ENCODE measurements at regions not wholly inside any gene's neighbourhood (a gene's known extent, or its start where the extent isn't known, plus 50 kb on each side); places are given as distances from the start of the nearest gene placed in this dataset.
"Not testable (repeated sequence)": the region's sequence is repeated elsewhere in the genome, so short reads cannot be mapped to it uniquely, and the experiment has no call there.

DNA sequence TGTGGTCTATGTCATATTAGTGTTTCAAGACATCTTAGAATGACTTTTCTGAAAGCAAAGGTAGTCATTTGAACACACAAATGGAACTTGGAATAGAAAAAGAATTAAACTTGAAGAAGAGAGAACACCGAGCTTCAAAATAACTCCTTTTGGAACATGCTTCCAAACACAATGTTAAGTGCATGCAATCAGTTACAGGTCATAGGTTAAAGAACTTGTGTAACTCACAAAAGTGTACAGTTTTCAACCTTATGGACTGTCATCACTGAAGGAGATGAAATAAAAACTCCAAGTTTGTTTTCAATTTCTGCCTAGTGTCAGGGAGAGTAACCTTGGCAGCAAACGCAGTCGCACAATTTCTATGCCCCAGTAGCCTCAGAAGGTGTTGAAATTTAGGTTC is 192.9 kb upstream of the NECTIN3 start:
- no peak for DNase-seq (ENCODE audit: low read depth in 2 of 2)

DNA sequence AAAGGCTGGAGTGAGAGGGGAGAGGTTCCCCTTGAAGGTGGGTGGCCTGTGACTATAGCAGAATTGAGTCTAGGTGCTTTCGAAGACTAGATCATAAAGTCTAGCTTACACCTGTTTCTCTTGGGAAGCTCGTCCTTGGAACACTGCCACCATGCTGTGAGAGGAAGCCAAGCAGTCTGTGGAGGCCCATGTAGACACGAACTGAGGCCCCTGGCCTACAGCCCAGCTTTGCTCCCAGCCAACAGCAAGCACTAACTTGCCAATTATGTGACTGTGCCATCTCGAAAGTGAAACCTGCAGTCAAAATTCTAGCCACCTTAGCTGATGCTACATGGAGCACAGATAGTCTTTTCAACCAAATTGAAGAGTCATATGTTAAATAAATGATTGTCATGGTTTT is 190.5 kb upstream of the NECTIN3 start:
- no peak for DNase-seq (ENCODE audit: low read depth in 2 of 2)

DNA sequence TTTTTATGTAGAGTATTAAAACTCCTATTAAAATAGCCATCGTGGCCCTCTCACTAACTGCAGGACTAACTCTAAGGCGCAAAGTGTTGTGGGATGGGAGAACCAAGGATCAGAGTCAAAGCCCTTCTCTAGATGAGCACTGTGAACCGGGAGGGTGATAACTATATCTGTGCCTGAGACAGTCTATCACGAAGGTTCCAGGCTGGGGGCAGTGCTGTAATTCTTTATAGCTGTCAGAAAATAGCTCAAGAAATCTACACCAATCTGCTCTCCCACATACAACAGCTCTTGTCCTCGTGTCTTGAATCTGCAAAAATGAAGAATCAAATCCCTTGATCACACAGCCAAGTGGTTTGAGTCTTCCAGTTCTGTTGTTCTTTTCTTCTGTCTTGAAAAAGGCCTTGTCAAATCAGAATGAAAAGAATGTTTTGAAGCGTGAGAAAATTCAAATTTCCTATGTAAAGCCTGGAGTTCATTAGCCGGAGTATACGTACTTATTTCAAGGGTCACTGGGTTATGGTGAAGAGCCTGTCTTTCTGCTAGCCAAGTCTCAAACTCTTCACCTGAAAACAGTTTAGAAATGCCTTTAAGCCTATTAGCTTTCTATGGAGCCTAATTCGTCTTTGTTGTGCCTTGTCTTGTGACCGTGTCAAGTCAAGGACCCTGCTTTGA is 185.3 kb upstream of the NECTIN3 start:
- no peak for DNase-seq (ENCODE audit: low read depth in 2 of 2)

DNA sequence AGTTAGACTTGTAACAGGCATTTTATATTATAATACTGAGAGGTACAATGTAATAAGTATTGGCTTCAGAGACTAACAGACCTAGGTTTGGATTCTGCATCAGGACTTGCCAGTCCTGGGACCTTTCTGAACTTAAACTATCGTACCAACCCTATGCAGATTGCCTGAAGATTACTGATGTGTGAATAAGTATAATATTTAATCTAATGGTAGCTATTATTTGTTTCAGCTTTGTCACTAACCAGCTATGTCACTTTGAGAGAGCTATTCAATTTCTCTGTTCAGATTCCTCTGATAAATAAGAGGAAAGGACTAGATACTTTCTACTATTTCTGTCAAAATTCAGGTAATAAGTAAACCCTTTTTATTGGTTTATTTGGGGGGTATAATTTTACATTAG is 184.4 kb upstream of the NECTIN3 start:
- no peak for DNase-seq (ENCODE audit: low read depth in 2 of 2)

DNA sequence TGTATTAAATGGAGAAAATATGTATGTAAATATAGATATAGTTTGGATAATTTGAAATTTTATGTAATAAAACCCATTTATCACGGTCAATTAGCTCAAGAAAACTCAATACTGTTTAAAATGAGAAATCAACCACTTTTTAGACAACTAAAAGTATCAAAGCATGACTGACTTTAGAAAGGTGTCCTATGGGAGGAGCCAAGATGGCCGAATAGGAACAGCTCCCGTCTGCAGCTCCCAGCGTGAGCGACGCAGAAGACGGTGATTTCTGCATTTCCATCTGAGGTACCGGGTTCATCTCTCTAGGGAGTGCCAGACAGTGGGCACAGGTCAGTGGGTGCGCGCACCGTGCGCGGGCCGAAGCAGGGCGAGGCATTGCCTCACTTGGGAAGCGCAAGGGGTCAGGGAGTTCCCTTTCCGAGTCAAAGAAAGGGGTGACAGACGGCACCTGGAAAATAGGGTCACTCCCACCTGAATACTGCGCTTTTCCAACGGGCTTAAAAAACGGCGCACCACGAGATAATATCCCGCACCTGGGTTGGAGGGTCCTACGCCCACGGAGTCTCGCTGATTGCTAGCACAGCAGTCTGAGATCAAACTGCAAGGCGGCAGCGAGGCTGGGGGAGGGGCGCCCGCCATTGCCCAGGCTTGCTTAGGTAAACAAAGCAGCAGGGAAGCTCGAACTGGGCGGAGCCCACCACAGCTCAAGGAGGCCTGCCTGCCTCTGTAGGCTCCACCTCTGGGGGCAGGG is 182.8 kb upstream of the NECTIN3 start:
- DNase-seq (ENCODE audit: low read depth in 2 of 2): not testable (repeated sequence)

DNA sequence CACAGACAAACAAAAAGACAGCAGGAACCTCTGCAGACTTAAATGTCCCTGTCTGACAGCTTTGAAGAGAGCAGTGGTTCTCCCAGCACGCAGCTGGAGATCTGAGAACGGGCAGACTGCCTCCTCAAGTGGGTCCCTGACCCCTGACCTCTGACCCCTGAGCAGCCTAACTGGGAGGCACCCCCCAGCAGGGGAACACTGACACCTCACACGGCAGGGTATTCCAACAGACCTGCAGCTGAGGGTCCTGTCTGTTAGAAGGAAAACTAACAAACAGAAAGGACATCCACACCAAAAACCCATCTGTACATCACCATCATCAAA is 182.3 kb upstream of the NECTIN3 start:
- DNase-seq (ENCODE audit: low read depth in 2 of 2): not testable (repeated sequence)

DNA sequence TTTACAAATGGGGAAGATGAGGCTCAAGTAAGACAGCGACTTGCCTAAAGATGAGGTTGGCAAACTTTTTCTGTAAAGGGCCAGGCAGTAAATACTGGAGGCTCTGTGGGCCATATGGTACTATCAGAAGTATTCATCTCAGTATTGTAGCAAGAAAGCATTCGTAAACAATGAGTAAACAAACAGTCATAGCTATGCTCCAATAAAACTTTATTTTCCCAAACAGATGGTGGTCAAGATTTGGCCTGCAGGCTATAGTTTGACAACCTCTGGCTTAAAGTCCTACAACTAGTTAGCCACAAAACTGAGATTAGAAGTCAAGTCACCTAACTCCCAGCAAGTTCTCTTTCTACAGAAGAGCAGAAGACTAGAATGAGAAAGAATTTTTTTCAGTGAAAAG is 177.0 kb upstream of the NECTIN3 start:
- no peak for DNase-seq (ENCODE audit: low read depth in 2 of 2)

DNA sequence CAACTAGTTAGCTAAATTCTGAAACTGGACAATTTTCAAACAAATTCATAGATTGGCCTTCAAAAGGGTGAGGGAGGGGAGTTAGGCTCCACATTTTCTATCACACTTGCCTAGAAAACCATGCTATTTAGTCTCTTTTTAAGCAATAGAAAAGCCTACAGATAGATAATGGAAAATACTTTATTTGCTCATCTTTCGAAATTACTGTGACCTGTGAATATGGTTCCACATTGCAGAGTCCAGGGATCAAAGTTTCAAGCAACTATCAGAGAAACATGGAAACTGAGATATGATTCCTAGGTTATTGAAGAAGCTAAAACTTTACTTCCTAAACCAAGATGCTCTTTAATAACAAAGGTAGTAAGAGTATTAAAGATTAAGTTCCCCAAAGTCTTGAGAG is 176.6 kb upstream of the NECTIN3 start:
- DNase-seq (ENCODE audit: low read depth in 2 of 2): no peak

DNA sequence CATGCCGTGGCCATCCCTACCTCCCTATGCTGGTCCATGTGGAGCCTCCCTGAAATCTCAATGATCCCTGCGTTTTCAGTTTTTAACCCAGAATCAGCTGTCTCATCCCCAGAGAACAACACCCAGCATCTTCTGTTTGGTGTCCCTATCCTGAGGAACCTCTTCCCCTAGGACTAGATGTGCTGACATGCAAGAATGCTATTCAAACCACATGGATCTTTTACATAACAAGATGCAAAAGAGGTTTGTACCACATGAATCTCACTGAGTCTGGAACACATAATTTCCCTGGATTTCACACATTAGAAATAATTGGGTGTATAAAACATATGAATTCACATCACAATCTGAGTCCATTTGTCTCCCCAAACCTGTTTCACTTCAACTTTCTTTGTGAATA is 174.6 kb upstream of the NECTIN3 start:
- no peak for DNase-seq (ENCODE audit: low read depth in 2 of 2)

DNA sequence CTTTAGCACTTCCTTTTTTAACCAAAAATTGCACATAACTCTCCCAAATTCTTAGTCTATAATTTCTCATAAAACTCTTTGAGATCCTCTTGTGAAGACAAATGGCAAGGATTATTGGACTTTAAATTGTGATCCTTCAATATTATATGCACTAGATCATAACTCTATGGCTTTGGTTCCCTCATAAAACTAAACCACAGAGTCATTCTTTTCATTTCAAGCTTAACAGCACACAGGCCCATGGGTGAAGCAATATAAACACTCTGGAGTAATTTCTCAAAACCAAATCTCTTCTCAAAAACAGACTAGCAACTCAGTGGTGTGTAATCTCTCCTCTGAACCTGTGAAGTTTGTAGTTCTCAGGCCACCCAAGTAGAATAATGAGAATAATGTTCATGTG is 171.0 kb upstream of the NECTIN3 start:
- peak; percentile 55 to 67 for DNase-seq (ENCODE audit: low read depth in 2 of 2)

DNA sequence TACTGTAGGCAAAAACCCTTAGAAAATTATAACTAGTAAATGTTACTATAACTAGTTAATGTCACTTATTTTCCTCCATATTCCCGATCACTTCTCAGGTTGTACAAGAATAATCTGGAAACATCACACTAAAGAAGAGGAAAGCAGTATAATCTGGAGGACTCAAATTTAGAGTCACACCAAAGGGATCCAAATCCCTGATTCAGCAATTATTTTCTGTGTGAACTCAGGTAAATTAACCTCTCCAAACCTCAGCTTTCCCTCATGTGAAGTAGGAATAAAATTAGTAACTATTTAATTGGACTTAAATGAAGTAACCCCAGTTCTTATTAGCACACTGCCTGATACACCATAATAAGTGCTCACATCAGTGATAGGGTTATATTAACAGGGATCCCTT is 170.1 kb upstream of the NECTIN3 start:
- DNase-seq (ENCODE audit: low read depth in 2 of 2): no peak

DNA sequence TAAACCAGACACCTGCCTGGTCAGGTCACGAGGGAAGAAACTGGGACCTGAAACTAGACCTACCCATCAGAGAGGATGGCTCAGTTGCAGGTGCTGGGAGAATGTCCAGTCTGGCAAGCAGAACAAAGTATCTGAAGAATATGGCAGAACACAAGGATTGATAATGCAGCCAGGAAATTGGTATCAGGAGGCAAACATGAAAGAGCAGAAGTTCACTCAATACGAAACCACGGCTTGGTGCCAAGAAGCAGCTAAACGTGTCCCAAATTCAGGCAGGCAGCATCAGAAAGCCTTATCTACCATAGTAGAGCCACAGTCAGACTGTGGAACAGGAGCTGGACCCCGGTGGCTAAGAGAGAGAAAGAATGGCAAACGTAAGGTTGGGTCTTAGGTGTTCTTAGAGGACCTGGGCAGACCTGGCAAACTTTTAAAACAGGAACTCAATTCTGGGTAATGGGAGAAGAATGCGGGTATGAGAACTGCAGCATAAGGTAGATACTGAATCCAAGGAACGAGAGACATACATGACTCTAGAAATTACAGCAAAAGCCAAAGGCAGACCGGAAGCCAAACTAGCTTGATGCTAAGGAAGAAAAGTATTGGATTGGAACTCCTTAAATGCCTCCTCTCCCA is 169.0 kb upstream of the NECTIN3 start:
- DNase-seq (ENCODE audit: low read depth in 2 of 2): no peak

DNA sequence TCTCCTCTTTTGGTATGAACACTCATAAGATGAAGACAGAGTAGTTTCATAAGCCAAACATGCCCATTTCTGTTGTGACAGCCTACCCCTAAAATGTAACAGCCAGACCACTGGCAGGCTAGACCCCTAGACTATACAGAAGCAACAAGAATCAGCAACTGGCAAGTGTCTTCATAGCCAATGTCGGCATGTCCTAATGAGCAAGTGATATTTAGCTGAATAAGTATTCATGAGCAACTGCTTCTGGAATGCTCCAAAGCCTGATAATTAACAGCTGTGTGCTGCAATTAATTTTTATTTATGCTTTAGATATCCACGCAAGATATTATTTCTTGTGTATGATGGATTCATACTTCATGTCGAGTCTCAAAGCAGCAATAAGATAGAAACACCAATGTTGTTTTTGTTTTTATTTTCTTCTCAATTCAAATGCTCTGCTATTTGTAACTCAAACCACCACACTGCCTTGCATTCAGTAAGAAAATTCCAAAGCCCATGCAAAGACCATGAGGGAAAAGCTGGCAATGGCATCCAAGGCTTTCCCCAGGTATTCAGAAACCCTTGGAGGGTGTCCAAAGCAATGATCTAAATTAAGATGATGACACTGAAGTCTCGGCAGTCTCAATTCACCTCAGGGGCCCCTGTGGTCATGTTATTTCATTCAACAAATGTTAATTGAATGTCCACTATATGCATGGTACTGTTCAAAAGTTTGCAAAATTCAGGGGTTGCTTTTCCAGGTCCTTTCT is 167.7 kb upstream of the NECTIN3 start:
- no peak for DNase-seq (ENCODE audit: low read depth in 2 of 2)

DNA sequence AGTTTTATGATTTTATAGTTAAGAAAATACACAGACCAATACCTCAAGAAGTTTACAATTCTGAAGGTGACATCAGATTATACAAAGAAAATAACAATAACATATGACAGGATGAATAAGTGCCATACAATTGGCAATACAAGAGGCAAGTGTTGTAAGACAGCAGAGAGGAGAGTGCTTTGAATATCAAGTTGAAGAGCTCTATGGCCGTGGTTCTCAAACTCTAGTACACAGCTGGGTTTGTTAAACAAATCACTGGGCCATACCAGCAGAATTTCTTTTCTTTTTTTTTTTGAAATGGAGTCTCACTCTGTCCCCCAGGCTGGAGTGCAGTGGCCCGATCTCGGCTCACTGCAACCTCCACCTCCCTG is 167.1 kb upstream of the NECTIN3 start:
- no peak for DNase-seq (ENCODE audit: low read depth in 2 of 2)

DNA sequence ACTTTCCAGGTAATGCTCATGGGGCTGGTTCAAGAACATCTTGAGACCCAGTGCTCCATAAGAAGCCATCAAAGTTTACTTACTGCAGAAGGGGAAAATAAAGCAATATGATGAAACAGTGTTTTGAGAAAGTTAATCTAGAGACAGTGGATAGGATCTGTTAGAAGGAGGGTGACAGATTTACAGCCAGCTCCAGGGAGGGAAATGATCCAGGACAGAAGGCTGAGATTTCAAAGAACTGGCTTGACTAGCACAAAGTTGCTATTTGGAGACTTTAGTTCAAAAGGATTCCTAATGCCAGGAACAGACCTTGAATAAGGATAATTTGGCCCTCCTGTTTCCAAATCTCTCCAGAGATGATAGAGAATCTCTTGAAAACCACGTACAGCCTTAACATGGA is 166.5 kb upstream of the NECTIN3 start:
- DNase-seq (ENCODE audit: low read depth in 2 of 2): no peak

DNA sequence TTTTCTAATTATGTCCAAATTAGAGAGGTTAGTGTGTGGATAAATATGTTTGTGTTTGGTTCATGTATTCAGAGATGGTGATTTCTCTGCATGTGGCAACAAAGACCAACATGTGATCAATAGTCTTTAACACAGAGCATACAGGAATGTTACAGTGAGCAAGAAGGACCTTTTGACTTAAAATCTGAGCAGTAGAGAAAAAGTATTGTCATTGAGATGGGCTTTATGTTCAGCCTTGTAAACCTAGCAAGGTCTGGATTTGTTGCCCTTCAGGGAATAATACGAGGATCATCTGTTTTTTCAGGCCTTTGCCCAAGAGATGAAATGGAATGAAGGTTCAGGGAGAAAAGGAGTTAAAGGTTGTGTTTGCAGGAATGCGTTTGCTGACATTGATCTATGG is 161.8 kb upstream of the NECTIN3 start:
- DNase-seq (ENCODE audit: low read depth in 2 of 2): no peak

DNA sequence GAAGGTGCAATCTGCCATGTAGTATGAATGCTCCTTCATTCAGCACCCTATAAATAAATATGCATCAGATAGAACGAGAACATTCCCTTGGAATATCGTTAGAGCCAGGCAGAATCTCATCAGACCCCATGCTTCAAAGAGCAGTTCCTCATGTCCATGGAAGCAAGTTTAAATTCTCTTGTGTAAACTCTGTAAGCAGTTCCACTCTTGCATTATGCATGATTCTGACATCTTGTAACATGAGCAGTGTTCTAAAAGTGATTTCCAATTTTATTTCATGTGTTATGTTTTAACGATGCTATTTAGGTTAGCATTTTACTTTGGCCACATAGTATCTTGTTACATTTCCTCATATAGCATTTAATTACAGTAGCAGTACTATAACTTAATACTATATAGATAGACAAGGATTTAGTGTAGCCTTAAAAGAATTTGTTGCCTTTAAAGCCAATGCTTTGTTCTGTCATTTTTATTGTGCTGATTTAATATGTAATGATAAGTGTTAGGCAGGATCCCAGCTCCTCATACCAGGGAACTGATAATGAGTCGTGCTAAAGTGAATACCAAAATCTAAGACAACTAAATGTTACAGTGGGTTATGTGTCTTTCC is 161.2 kb upstream of the NECTIN3 start:
- no peak for DNase-seq (ENCODE audit: low read depth in 2 of 2)

DNA sequence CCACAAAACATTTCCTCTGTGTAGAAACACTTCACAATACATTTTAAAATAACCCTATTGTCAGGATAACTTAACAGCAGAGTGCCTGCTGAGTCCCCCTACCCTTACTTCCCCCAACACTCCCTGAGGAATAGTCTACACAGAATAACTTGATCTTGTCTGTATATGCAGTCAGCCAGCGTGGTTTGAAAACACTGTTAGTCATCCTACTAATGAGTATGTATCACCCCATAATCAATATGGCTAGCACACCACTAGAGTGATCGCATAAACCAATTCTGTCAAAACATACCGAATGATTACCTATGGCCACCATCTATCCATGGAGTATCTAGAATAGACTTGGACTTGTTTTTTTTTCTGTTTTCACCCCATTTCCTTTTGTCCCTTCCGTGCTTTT is 152.7 kb upstream of the NECTIN3 start:
- DNase-seq (ENCODE audit: low read depth in 2 of 2): no peak

DNA sequence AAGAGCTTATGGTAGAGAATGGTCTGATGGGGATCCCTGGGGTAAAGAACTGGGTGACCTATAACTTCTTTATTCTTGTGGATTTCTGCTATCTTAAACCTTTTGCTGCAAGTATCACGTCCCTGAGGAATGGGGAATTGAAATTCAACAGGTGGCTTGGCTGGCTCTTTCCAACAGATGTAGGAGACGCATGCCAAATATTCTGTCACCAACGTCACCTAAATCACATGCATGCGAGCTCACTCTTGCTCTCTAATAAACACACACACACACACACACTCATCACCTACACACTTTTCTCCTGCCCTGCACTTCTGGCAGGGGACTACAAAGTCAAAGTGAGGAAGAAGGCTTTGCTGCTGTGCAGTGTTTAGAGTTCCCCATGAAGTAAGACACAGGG is 145.8 kb upstream of the NECTIN3 start:
- no peak for DNase-seq (ENCODE audit: low read depth in 2 of 2)

DNA sequence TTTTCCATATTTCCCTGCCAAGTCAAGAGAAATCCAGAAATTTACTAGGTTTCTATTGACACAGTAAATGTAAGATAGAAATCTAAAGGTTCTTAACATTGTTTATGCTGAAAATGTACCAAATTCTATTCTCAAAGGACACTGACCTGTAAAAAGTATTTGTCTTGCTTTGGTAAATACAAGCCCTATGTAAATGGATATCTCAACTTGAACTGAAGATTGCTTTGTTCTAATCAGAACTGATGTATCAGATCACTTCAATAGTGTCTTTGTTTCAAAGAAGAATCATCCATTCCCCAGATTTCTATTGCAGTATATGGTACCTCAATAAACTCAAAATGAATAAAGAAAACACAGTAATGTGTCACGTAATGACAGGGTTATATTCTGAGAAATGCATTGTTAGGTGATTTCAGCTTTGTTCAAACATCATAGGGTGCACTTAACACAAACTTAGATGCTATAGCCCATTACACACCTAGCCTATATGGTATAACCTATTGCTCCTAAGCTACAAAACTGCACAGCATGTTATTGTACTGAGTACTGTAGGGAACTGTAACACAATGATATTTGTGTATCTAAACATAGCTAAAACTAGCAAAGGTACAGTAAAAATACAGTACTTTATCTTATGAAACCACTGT is 143.5 kb upstream of the NECTIN3 start:
- DNase-seq (ENCODE audit: low read depth in 2 of 2): no peak

DNA sequence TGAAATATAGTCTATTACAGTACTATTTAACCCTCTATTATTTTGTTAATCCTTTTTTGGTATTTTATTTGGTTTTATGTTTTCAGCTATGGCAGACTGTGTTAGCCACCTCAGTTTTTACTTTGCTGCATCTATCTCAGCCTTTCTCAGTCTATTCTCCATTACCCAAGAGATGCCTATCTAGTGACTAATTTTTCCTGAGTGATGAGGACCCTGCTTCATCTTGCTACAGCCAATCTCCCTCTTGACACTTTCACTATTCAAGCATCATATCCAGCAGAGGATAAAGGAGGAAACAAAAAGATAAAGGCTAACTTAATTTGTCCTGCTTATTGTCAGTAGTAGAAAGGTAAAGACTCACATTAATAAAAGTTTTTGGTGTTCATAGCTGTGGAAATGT is 141.8 kb upstream of the NECTIN3 start:
- DNase-seq (ENCODE audit: low read depth in 2 of 2): no peak

DNA sequence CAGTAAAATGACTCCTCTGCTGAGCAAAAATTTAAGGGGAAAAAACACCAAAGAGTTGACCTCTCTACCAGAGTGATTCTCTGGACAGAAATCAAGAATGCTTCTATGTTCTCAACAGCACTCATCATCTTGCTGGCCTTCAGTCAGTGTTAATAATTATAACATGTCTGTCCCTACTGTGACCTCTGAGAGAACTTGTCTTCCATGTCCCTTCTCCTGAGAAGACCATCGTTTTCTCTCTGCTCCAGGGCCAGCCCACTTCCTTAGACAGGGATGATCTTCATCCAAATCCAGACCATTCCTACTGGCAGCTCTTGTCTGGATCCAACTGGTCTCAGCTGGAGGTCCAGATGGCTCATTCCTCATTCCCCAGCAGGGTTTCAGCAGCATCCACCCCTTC is 139.0 kb upstream of the NECTIN3 start:
- peak in 1 of 2 experiments; percentile 35 for DNase-seq (ENCODE audit: low read depth in 2 of 2)
